Lower lobe of right lung (tissue), 2 donors: ENCODE measurements at regions not wholly inside any gene's neighbourhood (a gene's known extent, or its start where the extent isn't known, plus 50 kb on each side); places are given as distances from the start of the nearest gene placed in this dataset.
A peak's percentile ranks its signal among the peaks of the same experiment; 100 is the strongest.

Experiments used
- ATAC-seq, 2 donors: fragments of 200-7000 bp; cut with Tn5 transposase; one replicate each; pipeline ENCODE4 v1.9.1; 2020 to 2022; ENCODE audit warnings: mild to moderate bottlenecking in 2 of 2, moderate library complexity in 2 of 2
- DNase-seq: peaks from one replicate; pipeline ENCODE4 v3.0.0-alpha.2; 2020
- H3K27ac ChIP-seq: fragments of 200-600 bp; one replicate; pipeline ENCODE4 v1.8.0; 2022
- H3K27me3 ChIP-seq: fragments of 200-600 bp; one replicate; pipeline ENCODE4 v1.8.0; 2022; ENCODE audit warnings: low read depth
- H3K36me3 ChIP-seq: fragments of 200-600 bp; one replicate; pipeline ENCODE4 v1.8.0; 2022; ENCODE audit warnings: mild to moderate bottlenecking
- H3K4me1 ChIP-seq: fragments of 200-600 bp; one replicate; pipeline ENCODE4 v1.8.0; 2022
- H3K4me3 ChIP-seq: fragments of 200-600 bp; one replicate; pipeline ENCODE4 v1.8.0; 2022; ENCODE audit warnings: mild to moderate bottlenecking
- H3K9me3 ChIP-seq: fragments of 200-600 bp; one replicate; pipeline ENCODE4 v1.8.0; 2022
- intact Hi-C: fragments of 100-400 bp; cut with DNase I; formaldehyde crosslinking; loops from one replicate; pipeline ENCODE4 v1.11.0; 2022
- TF ChIP-seq, protein P1 (sequence below): fragments of 200-600 bp; IDR thresholded peaks from one replicate; pipeline ENCODE4 v1.8.0; 2022; ENCODE audit warnings: antibody characterized with exemption, mild to moderate bottlenecking
- donor health status: DM: no; HTN: yes; CAD: no; lungs with severe emphysema.

DNA sequence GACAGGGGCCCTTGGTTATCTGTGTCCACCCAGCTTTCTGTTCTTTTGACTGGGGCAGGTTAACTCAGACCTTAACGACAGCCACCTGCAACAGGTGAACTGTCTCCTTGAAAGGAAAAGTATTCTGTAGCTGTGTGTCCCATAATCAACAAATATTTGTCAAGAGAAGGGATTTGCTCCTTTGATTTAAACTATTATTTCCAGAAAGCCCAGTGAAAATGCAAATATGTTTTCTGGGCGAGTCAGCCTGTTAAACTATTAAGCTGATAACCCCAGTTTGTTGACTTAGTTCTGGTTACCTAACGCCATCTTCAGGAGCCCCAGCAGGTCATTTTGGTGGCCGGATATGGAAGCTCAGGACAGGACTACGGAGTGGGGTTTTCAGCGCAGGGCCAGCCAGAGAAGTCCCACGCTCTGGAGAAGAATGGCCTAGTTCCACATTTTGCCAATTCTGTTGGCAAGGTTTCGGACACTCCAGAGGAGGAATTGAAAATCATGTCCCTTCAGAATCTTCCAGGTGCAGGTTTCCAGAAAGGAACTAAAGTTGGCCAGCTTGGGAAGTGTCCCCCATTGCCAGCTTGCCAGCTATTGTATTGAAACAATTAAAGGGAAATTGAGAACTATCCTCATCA is 54.5 kb downstream of the ADRA2A start:
- intact Hi-C loops = no loop called here
- Histone ChIP-seq H3K27me3 (no peaks in the 10 kb centered on the region), H3K36me3 (no peaks in the 10 kb centered on the region), H3K9me3 (no peaks in the 10 kb centered on the region), H3K4me1 (no peaks in the 10 kb centered on the region), H3K4me3 (no peak overlapping the region), H3K27ac (no peak overlapping the region)
- no peak for DNase-seq
- ATAC-seq = no peak
- TF ChIP-seq, protein P1, sequence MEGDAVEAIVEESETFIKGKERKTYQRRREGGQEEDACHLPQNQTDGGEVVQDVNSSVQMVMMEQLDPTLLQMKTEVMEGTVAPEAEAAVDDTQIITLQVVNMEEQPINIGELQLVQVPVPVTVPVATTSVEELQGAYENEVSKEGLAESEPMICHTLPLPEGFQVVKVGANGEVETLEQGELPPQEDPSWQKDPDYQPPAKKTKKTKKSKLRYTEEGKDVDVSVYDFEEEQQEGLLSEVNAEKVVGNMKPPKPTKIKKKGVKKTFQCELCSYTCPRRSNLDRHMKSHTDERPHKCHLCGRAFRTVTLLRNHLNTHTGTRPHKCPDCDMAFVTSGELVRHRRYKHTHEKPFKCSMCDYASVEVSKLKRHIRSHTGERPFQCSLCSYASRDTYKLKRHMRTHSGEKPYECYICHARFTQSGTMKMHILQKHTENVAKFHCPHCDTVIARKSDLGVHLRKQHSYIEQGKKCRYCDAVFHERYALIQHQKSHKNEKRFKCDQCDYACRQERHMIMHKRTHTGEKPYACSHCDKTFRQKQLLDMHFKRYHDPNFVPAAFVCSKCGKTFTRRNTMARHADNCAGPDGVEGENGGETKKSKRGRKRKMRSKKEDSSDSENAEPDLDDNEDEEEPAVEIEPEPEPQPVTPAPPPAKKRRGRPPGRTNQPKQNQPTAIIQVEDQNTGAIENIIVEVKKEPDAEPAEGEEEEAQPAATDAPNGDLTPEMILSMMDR = no peak

DNA sequence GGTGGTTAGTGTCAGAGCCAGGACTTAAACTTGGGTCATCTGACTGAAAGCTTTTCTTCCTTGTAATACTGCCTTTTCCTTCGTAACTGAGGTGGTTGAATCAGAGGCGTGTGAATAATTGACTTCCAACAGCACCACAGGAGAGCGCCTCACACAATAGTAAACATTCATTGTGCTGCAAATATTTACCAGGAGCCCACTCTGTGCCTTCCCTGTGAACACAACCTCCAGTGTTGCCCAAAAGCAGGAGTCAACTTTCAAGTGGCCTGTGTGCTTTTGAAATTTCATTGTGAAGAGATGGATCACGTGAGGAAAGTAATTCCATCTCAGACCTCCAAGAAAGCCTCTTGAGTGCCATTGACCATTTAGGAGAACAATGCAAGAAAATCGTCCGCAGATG is 60.2 kb downstream of the ADRA2A start:
- Histone ChIP-seq H3K4me1 (no peaks in the 10 kb centered on the region), H3K36me3 (no peaks in the 10 kb centered on the region), H3K9me3 (no peaks in the 10 kb centered on the region), H3K27ac (no peak overlapping the region), H3K27me3 (no peaks in the 10 kb centered on the region), H3K4me3 (no peak overlapping the region)
- intact Hi-C loops = no loop called here
- DNase-seq (no peak), ATAC-seq (peak; percentile 47 to 81)
- TF ChIP-seq, protein P1 = no peak

- DNase-seq = no peak
- intact Hi-C loops = no loop called here
Observed at GRCh38 chr10:111137587-111137986, 60.8 kb downstream of the ADRA2A start.

DNA sequence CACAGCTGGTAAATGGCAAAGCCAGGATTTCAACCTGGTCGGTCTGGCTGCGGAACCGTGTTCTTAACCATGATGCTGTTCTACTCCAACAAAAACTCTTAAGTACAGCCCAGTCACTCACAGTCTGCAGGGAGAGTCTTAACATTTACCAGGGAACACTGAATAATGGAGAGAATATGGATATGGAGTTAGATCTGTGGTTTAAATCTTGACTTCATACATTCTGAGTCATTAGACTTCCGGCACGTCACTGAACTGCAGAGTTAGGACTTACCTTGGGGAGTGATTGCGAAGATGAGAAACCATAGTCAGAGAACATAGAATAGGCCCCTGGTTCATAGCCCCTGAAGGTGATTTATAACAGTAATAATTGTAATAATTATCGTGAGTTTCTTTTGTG is 61.7 kb downstream of the ADRA2A start:
- TF ChIP-seq, protein P1 = no peak
- H3K9me3 ChIP-seq = no peaks in the 10 kb centered on the region
- DNase-seq (no peak), ATAC-seq (no peak)
- intact Hi-C loops = no loop called here
- no peaks in the 10 kb centered on the region for H3K4me1 ChIP-seq
- no peaks in the 10 kb centered on the region for H3K36me3 ChIP-seq
- H3K27me3 ChIP-seq = no peaks in the 10 kb centered on the region
- no peak overlapping the region for H3K4me3 ChIP-seq
- H3K27ac ChIP-seq = no peak overlapping the region

More at GRCh38 chr10:111137587-111137986, 60.8 kb downstream of the ADRA2A start:
- no peak overlapping the region for H3K4me3 ChIP-seq
- TF ChIP-seq, protein P1 = no peak
- no peaks in the 10 kb centered on the region for H3K27me3 ChIP-seq
- no peaks in the 10 kb centered on the region for H3K36me3 ChIP-seq
- no peak overlapping the region for H3K27ac ChIP-seq
- no peak for ATAC-seq
- H3K4me1 ChIP-seq = no peaks in the 10 kb centered on the region
- no peaks in the 10 kb centered on the region for H3K9me3 ChIP-seq

- Histone ChIP-seq H3K36me3 (no peaks in the 10 kb centered on the region), H3K4me3 (no peak overlapping the region), H3K9me3 (no peaks in the 10 kb centered on the region), H3K27me3 (no peaks in the 10 kb centered on the region), H3K4me1 (no peaks in the 10 kb centered on the region), H3K27ac (no peak overlapping the region)
- TF ChIP-seq, protein P1 = no peak
- no peak for ATAC-seq
- no peak for DNase-seq
- intact Hi-C loops = no loop called here
Observed at GRCh38 chr10:111139567-111139966, 62.7 kb downstream of the ADRA2A start.
